Inferior parietal cortex (tissue), 1 donor: ENCODE measurements at regions not wholly inside any gene's neighbourhood (a gene's known extent, or its start where the extent isn't known, plus 50 kb on each side); places are given as distances from the start of the nearest gene placed in this dataset.

Experiments used
- DNase-seq: peaks from one replicate; pipeline ENCODE4 v3.0.0-alpha.2; 2016; ENCODE audit errors: extremely low spot score

- DNase-seq, result no peak
These were observed 128.9 kb upstream of the VSTM2B start for GRCh38 chr19:29396925-29397324.

- DNase-seq, result no peak
These were observed 128.0 kb upstream of the VSTM2B start for GRCh38 chr19:29397748-29398147.

- no peak for DNase-seq
These were observed 126.0 kb upstream of the VSTM2B start for GRCh38 chr19:29399804-29400203.

- no peak for DNase-seq
These were observed 124.7 kb upstream of the VSTM2B start for GRCh38 chr19:29400917-29401711.

GRCh38 chr19:29401712-29402421 is 123.9 kb upstream of the VSTM2B start:
- DNase-seq, result no peak

GRCh38 chr19:29402563-29402962 is 123.2 kb upstream of the VSTM2B start:
- no peak for DNase-seq

- no peak for DNase-seq
These were observed 121.8 kb upstream of the VSTM2B start for GRCh38 chr19:29404015-29404414.

- DNase-seq, result no peak
These were observed 120.7 kb upstream of the VSTM2B start for GRCh38 chr19:29404951-29405727.

- DNase-seq, result no peak
These were observed 120.1 kb upstream of the VSTM2B start for GRCh38 chr19:29405728-29405995.

GRCh38 chr19:29409076-29409862 is 116.5 kb upstream of the VSTM2B start:
- no peak for DNase-seq

- no peak for DNase-seq
These were observed 115.2 kb upstream of the VSTM2B start for GRCh38 chr19:29410601-29411000.

- DNase-seq, result peak; percentile 57
These were observed 114.6 kb upstream of the VSTM2B start for GRCh38 chr19:29411113-29411581.

GRCh38 chr19:29413435-29413834 is 112.4 kb upstream of the VSTM2B start:
- no peak for DNase-seq

GRCh38 chr19:29415507-29415906 is 110.3 kb upstream of the VSTM2B start:
- DNase-seq, result no peak

- no peak for DNase-seq
These were observed 108.7 kb upstream of the VSTM2B start for GRCh38 chr19:29417048-29417447.

- DNase-seq, result no peak
These were observed 107.6 kb upstream of the VSTM2B start for GRCh38 chr19:29418201-29418600.

- DNase-seq, result no peak
These were observed 105.7 kb upstream of the VSTM2B start for GRCh38 chr19:29420065-29420464.

GRCh38 chr19:29420482-29421195 is 105.2 kb upstream of the VSTM2B start:
- no peak for DNase-seq

- no peak for DNase-seq
These were observed 104.6 kb upstream of the VSTM2B start for GRCh38 chr19:29421196-29421545.

- no peak for DNase-seq
These were observed 103.7 kb upstream of the VSTM2B start for GRCh38 chr19:29422047-29422446.

GRCh38 chr19:29422486-29423085 is 103.2 kb upstream of the VSTM2B start:
- DNase-seq, result no peak
